ENCODE measurements at regions not wholly inside any gene's neighbourhood (a gene's known extent, or its start where the extent isn't known, plus 50 kb on each side); places are given as distances from the start of the nearest gene placed in this dataset.

DNA sequence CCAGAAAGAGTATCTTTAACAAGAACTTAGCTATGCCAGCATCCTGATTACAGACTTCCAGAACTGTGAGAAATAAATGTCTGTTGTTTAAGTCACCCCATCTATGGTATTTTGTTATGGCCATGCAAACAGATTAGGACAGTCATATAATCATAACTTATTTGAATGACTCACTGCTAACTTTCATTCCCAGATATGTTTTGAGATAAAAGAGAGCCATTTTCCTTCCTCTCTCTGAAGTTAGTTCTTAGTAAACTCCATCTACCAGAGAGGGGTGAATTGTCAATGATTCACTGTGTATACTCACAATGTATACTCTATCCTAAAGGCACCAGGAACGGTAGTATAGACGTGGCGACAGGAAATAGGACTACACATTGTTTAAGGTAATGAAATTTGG is 179.4 kb upstream of the DPH6 start:
- DNase-seq (ENCODE audit: low spot score) = no peak

DNA sequence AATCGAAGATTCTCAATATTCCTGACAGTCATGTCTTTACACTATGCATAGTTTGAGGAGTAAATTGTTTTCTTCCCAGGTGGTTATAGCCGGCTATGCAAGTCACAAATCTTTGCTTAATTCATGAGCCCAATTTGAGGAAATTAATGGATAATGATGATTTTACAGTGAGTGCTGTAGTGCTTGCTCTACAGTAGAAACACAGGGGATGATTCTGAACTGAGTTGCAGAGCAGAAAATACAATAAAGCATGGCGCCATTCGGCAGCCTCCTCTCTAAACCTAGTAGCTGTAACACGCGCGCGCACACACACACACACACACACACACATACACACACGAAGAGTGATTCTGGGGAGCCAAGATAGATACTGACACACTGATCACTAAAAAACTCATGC is 181.7 kb upstream of the DPH6 start:
- no peak for DNase-seq (ENCODE audit: low spot score)

DNA sequence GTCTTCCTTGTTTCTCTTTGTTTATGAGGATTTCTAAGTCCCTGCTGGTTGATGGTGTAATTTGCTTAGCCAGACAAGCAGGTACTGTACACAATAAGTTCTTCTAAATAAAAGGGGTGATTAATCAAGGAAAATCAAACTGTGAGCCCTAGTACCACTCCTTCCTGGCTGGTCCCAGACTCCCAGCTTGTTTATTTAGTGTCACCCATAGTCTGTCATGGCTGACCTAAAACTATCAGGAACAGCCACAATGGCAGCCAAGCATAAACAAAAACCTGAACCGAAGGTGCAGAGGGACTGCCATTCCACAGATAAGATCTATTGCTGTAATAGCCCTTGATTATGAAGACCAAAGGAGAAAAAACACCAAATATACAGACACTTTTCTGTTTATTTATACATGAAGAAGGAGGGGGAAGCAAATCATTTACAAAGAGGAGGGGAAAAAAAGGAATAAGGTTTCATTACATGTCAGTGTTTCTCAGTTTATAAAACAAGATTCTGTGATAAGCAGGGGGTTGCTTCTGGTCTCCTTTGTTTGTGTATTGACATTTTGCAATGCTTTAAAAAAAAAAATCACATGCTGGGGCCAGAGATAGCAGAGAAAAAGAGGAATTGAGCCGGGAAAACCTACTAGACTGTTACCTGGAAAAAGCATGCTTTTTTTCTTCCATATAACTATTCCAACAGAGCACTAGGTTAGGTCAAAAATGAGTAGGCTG is 182.4 kb upstream of the DPH6 start:
- DNase-seq (ENCODE audit: low spot score) = no peak

DNA sequence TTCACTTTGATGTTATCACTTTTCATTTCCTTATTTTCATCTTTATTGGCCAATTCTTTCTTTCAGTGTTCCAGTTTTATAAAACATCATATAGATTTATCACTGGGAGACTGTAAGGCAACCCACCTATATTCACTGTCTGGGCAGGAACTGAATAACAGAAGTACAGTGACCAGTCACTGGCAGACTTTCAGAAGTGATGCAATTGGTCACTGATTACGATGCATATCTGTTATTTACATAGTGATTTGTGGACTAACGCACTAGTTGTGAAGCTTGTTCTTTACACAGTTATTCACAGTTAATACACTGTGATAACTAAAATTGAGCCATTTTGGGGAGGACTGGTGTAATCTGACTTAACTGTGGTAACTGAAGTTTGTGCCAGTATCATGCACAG is 190.2 kb upstream of the DPH6 start:
- no peak for DNase-seq (ENCODE audit: low spot score)

DNA sequence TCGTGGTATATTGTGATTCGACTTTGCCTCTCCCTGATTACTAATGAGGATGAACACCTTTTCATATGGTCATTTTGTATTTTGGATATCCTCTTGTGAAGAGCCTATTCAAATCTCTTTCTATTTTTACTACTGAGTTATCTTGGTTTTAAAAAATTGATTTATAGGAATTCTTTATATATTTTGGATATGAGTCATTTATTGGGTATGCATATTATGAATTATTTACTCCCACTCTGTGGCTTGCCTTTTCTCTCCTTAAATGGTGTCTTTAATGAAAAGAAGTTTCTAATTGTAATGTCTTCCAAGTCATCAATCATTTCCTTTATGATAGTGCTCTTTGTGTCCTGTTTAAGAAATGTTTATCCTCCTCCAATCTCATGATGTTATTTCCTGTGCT is 191.5 kb upstream of the DPH6 start:
- DNase-seq (ENCODE audit: low spot score) = no peak

DNA sequence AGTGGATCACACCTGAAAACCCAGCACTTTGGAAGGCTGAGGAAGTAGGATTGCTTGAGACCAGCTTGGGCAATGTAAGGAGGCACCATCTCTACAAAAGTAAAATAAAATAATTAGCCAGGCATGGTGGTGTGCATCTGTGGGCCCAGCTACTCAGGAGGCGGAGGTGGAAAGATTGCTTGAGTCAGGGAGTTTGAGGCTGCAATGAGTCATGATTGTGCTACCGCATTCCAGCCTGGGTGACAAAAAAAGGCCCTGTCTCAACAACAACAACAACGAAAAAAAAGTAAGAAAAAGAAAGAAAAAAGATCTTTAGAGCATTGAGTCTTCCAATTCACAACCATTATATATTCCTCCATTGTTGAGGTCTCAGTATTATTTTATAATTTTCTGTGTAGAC is 192.4 kb upstream of the DPH6 start:
- DNase-seq (ENCODE audit: low spot score) = no peak

DNA sequence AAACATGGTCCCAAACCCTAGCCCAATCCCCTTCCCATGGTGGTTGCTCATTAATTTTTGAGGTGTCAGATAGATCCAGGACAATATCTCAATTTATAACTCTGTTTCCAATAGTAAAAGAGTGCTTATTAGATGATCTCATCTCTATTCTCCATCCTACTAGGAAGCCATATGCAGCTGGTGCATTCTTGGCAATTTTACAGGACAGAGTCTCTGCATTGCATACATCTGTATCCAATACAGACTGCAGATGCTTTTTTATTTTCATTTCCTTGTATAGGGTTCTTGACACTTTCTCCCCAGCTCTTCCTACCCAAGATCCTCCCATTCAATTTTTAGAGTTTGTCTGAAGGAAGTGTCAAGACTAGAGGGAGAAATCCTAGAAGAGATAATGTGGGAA is 194.8 kb upstream of the DPH6 start:
- DNase-seq (ENCODE audit: low spot score) = no peak

DNA sequence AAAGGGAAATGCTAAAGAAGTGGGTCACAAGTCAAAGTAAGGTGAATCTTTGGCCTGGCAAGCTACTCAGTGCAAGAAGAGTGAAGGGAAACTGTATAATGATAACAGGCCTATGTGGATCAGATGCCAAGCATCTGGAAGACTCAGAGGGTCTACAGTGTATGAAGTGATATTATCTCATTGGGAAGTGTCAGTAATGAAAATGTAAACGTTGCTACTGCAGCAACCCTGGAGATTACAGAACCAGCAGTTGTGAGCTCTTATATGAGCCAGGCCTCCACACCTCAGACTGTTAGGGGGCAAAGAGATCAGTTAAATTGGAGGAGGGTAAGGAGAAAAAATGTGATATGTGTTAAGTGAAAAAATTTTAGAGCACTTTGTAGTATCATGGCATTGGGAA is 195.4 kb upstream of the DPH6 start:
- DNase-seq (ENCODE audit: low spot score) = no peak

DNA sequence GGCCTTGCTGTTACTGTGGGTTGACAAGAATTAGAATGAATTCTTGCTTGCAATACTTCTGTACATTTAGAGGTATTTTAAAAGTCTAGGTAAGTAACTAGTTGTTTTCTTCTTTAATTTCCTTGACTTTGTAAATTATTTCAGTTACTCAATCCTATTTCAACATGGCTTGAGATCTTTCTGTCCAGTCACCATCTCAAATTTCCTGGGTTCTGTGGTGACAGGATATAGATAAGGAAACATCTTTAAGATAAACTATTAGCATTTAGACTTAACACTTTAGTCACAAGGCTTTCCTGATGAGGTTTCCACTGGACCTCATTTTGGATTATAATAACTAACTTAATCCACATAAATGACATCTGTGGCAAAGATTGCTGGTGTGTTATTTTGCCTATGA is 195.9 kb upstream of the DPH6 start:
- DNase-seq (ENCODE audit: low spot score) = no peak

DNA sequence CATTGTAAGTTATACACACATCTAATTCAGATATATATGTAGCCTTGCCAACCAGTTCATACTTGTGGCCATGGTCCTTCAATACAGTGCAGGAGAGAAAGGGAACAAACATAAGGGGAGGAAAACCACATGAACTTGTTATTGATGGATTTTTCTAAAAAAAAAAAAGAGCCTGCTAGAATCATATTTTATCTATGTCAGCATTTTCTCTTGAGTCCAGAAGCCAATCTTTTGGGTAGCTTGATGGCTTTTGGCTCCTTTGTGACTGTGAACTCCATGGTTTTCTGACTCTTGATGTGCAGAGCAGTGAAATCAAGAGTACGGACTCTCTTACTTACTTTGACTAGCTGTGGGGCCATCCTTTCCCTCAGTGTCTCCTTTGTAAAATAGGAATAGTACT is 197.4 kb upstream of the DPH6 start:
- no peak for DNase-seq (ENCODE audit: low spot score)

DNA sequence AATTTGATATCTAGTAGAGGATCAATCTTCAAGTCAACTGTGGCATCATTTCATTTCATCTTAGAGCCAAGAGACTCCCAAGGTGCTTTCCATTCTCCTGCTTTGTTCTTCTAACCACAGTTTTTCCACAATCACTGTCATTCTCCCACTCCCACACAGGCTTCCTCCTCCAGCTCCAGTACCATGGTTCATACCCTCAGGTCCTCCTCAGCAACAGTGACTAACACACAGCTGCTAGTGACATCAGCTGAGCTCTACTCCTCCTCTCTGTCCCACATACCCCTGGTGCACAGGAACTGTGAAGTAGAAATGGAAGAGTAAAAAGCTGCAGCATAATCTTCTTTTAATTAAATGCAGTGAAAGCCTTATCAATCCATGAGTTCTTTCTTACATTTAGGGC is 200.2 kb upstream of the DPH6 start:
- DNase-seq (ENCODE audit: low spot score) = no peak

DNA sequence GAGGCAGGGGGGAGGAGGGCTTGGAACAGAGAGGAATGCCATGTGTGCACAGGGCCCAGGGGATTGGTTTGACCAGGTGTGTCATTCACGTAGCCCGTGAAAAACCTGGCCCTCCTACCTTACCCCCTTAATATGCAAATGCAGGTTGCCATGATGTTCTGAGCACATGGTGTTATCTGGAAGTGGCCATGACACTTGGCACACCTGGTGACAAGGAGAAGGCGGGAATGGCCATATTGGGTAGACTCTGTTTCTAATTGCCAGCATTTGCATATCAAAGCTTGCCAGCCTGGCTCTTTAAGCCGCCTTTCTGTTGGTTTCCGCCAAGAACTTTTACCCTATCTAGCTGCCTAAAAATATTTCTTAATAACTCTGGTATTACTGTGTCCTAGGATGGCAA is 202.1 kb upstream of the DPH6 start:
- DNase-seq (ENCODE audit: low spot score) = no peak

DNA sequence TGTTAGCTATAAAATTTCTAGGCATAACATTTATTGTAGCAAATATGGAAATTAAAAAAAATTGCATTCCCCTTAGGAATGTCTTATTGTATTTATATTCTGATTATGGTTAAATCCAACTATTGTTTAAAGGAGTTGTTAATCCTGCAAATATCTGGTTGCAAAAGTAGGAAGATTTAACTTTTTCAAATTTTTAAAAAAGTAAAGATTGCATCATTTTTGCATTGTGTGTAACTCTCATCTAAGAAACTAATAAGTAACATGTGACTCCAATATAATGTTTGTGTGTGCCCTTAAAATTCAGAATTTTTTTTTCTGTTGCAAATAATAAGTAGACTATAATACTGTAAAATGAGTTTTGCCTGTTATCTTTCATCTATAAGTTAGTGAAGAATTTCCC is 204.1 kb upstream of the DPH6 start:
- DNase-seq (ENCODE audit: low spot score) = no peak

DNA sequence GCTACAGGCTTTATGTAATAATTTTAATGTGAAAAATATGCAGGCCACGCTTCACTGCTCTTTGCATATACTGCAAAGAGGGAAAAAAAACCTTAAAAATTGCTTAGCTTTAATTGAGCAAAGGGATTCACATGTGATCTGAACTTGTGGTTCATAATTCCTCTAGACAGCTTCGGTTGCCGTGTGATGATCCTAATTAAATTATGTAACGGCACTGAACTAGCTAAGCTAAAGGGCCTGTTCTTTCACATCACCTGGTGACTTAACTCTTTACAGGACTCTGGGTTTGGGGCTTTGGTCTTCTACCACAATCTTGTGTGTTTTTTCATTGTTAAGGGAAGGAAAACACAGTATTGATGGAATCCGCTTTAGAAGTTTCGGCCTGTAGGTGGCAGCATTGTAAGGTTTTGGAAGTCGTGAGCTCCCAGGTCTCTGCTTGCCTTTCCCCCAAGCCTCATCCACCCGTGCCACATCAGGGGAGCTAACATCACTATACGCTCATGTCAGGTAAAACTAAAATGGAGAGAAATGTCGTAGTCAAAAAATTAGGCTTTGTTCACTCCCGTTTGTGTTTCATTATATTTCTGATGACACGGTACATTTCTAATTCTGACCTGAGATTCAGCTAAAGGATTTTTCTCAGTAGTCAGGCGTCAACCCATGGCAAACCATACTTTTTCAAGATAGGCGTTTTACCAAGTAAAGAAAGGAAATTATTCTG is 205.6 kb upstream of the DPH6 start:
- DNase-seq (ENCODE audit: low spot score) = peak; percentile 75

DNA sequence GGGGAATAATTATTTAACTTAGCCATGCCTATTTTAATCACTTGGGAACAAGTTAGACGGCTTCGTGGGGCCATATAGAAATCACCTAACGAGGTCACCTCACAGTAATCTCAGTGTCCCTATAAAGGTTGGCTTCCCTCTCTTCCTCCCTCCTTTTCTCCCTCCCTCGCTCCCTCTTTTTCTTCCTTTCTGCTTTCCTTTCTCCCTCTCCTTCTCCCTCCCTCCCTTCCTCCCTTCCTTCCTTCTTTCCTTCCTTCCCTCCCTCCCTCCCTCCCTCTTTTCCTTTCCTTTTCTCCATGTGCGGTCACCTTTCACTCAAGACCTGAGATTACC is 206.1 kb upstream of the DPH6 start:
- no peak for DNase-seq (ENCODE audit: low spot score)

DNA sequence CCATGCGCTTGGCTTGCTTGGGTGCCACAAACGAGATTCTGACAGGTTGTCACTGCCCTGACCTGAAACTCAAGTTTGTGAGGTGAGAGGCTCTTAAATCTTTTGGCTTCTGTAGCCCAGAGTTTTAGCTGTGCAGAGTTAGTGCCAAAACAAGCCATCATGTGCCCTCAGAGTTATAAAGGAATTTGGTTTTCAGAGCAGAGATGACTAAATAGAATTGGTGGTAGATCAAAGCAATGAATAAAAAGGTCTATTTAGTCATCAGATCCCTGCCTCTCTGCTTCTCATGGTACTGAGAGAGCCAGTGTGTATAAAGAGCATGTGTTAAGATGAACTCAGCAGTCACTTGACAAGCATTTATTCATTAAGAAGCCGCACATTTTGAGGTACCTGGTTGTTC is 207.5 kb upstream of the DPH6 start:
- no peak for DNase-seq (ENCODE audit: low spot score)

DNA sequence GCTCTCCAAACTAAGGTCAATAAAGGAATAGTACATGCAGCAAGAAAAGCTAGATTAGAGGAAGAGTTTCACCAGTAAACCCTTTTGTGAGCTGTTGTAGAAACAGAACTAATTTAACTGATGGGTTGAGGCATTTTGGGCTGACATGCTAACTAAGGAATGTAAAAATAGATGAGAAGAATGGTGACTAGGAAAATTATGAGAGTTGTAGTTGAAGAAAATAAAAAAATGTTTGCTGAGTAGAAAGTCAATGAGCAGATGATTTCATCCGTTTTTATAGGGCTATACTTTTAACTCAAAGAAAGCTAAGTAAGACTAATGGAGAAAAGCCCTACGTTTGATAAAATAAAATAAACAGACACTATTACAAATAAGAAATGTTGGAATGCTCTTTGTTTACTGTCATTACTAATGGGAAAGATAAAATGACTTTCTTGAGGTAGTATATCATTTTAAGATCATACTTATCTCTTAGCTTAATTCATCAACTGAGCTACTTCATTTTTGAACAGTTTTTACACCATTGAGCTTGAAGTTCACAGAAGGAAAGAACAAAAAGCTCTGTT is 209.4 kb upstream of the DPH6 start:
- DNase-seq (ENCODE audit: low spot score) = no peak

DNA sequence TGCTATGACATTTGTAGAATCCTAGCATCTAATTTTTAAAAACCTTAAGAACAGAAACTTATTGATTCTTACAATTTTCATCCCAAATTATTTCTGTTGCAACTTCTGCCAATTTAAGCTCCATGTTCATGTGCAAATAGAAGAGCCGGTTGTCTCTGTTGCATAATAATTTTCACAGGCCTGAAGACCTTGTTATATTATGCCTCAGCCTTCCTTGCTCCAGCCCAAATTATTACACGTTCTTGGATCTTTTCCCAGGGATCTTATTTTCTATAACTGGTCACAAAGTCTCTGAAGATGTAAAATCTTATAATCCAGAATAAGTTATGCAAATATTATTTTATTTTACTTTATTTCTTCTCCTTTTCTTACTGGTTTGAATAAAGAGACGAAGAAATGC is 210.7 kb upstream of the DPH6 start:
- DNase-seq (ENCODE audit: low spot score) = no peak

DNA sequence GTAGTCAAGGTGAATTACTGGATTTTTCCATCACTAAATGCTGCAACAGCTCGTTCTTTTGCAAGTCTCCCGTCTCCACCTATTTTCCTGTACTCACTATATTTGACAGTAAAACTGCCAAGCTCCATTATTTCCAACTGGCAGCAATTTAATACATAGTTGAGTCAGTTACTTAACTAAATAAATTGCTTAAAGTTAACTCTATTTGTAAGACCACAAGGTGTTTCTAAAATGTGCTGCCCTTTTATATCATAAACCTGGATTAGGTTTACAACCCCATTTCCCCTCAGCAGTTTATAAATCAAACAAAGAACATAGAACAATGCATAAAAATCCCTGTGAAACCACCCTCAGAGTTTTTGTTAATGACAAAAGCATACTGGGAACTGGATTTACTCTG is 211.4 kb upstream of the DPH6 start:
- DNase-seq (ENCODE audit: low spot score) = no peak

DNA sequence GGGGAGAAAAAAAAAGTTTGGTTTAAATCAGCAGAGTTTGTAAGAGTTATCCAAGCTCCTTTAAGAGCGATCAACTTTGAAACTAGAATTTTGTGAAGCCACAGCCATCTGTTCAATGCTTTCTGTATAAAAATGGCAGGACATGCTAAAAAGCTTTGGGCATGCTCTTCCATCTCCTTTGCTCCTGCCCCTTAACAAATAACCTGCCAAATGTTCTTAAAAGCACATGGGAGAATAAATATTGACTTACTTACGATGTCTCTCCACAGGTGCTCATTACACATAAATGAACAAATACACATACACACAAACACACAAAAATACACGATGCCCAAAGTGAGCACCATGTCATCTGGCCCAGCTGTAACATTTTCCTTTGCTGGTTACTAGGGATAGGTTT is 211.8 kb upstream of the DPH6 start:
- no peak for DNase-seq (ENCODE audit: low spot score)

DNA sequence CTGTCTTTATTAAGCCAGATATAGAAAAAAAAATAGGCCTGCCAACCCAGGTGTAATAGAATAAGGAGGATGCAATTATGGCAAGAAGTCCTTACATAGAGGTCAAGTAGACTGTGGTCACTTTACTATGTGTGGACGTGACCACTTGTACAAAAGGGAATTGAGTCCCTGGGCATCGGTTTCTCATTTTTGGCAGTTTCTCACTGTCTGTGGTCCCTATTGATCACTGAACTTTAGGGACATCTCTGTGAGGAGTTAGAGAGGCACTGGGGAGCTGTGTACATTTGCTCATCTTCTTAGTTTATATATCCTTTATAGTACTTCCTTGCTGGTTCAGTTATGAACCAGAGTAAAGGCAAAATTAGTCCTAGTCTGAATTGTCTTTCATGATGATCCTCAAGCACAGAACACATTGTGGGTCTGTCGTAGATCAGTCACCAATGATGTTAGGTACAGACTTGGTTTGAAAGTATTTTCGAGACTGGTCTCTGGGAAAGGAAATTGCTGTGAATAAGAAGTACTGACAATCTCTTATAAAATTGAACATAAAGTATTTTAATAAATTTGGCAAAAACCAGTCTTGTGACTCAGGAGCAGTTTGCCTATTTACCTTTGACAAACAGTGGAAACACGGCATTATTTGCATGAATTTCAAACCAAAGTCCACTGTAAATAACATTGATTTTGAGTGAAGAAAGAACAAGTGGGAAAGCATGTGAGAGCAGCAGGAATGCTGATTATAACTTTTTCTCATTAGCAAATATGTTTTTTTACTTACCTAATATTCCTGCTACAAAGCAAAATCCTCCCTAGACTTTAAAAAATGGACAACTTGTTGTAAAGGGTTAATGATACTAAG is 218.9 kb upstream of the DPH6 start:
- DNase-seq (ENCODE audit: low spot score) = no peak

DNA sequence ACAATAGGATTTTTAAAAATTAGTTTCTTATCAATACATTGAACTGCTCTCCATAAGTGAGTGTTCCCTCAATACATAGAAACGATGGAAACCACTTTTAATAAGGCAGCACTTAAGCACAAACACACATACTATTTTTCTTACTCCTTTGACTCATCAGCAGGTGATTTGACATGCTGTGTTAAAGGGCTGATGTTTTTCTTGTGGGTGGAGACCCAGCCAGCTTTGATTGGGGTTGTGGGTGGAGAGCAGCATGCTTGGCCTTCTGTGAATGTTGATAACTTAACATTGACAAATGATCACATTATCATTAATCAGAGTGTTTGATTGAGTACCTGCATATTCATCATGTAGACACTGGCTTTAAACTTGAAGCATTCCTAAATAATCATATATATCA is 223.0 kb upstream of the DPH6 start:
- DNase-seq (ENCODE audit: low spot score) = no peak

DNA sequence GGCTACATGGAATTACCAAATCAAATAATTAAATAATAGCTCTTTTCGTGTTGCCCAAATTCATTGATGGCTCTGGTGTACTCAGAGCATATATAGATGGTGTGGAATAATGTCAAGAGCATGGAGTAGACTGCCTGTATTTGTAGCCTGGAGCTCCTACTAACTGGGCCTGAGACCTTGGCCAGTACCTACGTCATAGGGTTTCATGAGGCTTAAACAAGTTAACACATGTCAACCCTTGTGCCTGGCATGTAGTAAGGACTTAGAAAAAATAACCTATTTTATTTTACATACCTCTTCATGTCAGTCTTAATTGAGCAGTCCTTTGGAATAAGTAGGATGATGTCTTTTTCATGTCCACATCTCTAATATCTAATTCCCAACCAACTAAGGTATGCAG is 223.7 kb upstream of the DPH6 start:
- DNase-seq (ENCODE audit: low spot score) = no peak

Data from left forelimb (tissue), 1 donor.